Superior temporal gyrus (tissue), 1 donor: ENCODE measurements at regions not wholly inside any gene's neighbourhood (a gene's known extent, or its start where the extent isn't known, plus 50 kb on each side); places are given as distances from the start of the nearest gene placed in this dataset.

Experiments
- DNase-seq: peaks from one replicate; pipeline ENCODE4 v3.0.0-alpha.2; 2016; ENCODE audit errors: extremely low spot score

DNA sequence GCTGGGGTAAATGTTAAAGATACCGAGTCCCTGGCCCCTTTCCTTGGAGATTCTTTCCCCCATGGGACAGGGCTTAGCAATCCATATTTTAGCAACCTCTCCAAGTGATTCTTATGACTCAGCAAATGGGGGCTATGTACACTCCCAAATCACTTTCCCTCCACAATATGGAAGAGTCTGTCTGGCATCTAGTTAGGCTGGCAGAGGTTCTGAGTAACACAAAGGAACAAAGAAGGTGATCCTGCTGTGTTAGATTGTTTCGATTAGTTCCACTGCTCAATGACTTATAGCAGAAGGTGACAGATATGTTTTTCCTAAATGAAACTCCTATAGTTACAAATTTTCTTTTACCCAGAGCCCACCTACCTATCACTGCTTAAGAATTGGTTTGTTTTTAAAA lies 154.0 kb upstream of the SYT13 start:
- DNase-seq: no peak

DNA sequence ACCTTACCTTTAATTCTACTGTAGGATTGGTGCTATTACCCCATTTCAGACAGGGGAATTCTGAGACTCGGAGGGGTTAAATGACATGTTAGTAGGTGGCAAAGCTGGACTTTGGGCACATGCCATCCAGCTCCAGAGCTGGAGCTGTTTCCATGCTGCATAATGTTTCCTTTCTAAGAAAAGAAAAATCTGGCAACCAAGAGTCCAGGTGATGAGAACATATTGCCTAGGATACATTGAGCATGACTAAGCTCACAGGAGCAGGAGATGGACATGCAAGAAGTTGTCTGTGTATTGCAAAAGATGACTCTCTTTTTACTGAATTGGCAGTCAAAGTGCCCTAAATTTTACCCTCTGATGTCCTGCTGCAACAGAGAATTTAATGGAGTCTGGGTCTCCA lies 150.8 kb upstream of the SYT13 start:
- DNase-seq: no peak

DNA sequence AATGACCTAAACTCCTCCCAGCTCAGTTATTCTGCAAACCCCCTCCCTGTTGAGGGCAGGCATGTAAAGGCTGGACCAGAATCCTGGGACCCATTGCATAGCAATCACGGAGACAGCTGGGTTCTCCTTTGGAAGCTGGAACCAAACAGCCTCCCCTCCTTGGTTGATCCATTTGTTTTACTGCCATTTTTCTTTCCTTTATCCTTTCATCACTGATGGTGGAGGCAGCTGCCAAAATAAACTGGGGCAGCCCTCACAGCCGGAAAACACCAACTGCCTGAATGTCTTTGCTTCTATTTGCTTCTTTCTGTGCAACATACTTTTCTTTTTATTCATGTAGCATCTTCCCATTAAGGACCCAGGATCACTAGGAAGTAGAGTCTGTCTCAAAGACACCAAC lies 150.0 kb upstream of the SYT13 start:
- DNase-seq: peak; percentile 53

DNA sequence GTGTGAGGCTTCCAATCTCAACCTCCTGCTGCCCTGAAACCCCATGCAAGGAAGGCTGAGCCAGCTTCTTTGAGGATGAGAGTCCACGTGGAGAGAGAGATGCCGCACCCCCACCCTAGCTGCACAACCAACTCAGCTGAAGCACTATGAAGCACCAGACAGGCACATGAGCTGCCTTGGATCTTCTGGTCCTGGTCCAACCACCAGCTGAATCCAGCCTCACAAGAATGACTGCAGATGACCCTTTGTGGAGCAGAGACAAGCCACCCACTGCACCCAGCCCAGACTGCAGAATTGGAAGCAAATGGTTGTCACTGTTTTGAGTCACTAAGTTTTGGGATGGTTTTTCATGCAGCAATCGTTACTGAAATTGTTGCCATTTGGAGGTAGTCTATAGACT lies 149.6 kb upstream of the SYT13 start:
- no peak for DNase-seq

DNA sequence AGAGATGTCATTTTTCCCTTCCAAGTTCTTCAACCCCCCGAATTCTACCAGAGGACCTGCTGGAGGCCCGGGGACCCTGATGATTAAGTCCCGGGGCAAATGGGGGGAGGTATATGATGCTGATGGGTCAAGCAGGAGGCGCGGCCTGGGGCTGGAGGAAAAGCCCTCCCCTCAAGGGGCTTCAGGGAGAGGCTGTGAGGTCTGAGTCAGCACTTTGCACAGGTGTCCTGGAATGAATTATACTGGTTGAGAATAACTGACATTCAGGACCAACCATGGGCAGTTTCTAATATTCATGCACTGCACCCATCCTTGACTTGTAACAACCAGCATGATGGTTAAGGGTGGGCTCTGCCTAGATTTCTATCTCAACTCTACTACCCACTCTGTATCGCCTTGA lies 146.8 kb upstream of the SYT13 start:
- DNase-seq: no peak

DNA sequence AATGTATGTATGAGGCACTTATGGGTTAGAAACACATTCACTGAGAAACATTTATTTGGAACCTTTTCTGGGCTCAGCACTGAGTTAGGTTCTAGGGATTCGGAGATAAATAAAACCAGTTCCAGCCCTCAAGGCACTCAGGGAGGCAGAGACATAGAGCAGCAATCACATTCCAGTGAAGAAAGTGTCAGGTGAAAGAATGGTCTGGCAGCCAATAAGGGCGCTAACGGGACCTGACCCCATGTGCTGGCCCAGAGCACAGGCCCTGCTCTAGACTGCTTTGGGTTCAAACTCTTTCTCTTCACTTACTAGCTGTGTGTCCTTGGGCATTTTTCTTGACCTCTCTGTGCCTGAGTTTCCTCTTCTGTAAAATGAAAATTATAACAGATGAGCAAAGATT lies 146.0 kb upstream of the SYT13 start:
- DNase-seq: no peak

DNA sequence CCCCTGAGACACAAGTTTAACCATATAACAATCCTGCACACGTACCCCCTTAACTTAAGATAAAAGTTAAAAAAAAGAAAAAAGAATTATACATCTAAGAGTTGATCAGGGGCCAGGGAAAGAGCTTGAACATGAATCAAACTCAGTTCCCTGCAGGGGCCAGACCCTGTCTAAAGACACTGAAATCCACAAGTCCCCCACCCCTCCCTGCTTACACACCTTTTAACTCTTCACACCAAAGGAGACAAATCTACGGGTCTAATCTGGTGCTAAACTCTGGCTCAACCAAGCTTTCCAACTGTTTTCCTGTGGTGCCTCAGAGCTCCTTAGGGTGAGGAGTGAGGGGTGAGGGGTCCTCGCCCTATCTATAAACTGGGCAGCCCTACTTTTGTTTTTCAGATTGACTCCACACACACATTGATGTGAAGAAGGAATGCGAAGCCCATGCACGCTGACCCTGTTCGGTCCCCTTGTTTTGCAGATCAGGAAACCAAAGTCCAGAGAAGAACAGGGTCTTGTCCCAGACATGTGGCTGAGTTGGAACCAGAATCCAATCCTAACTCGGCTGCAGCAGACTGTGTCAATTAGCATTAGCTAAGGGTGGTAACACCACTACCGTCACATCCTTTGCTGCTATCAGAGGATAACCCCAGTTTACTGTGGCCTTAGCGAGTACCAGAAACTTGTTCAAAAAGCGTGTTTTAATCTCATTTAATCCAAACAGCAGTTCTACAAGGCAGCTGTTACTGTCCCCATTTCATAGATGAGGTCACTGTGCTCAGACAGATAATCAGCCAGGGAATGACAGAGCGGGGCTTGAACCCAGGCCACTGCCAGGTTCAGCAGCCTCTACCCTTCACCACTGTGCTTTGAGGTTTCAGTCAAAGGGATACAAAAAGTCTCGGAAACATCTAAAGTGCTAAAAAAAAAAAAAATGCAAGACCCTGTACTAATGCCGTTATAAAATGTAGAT lies 145.2 kb upstream of the SYT13 start:
- DNase-seq: no peak

DNA sequence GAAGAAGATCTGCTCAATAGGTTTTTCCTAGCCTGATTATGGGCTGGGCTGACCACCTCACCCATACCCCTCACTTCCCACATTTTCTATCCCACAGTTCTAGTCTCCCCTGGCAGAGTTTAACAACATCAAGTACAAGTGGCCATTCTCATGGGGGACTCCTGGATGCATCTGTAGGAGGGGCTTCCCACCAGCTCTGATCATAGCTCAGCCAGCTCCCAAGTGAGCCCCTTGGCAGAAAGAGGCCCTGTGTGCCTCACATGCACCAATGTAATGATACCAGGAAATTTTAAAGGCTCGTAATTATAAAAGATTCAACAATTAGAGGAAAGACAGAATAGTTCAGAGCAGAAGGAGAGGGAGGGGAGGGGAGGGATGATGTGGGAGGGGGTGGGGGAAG lies 144.2 kb upstream of the SYT13 start:
- DNase-seq: no peak

DNA sequence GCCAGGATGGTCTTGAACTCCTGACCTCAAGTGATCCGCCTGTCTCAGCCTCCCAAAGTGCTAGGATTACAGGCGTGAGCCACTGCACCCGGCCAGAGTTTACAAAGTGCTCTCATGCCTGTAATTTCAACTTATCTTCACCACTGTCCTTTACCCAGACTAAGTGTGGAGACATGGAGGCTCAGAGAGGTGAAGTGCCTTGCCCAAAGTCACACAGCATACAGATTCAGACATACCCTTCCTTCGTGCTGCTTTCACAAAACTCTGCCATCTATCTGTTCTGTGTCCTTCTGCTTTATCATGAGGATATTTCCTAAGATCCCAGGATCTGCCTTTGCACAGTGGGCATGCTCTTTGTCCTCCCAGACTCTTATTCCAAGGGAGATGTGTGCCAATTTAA lies 143.6 kb upstream of the SYT13 start:
- DNase-seq: no peak

DNA sequence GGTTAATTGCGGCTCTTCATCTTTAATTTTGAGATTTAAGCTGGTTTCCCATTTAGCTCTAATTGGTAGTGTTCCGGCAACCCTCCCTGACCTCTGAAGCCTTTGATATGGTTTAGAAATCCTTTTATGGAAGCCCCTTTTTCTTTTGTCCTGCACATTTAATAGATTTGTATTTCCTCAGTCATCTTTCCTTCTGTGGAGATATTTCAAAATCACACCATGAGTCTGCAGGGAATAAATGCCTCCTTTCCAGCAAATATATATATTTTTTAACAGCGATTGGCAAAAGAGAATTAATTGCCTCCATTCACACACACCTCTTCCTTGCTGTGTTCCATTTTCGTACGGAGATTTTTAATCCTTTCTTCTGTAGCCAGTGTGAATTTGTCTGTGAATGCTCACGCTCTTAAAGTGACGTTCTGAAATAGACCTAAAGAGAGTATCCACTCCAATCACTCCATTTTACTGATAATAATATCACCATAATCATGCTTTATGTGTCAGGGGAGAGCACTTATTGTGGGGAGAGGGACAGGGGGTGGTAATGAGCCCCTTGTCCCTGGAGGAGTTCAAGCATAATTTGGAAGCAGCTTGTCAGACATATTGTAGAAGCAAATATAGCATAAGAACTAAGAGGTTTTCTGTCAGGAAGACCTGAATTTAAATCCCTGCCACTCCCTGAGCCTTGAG lies 142.5 kb upstream of the SYT13 start:
- no peak for DNase-seq

DNA sequence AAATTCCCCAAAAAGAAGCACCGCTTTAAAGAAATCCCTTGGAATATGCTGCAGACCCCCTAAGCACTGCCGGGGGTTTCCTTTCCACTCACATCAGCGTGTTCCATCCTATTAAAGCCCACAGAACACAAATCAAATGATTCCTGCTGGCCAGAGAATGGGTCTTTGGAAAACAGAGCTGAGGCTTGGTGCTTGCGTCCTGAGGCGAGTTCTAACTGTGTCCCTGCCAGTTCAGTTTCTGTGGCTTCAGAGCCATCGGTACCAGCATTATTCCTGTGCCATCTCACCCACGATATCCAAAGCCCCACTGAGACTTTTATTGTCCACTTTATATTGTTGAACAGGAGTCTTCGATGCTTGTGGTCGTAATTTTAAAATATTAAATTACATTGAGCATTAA lies 142.0 kb upstream of the SYT13 start:
- no peak for DNase-seq

DNA sequence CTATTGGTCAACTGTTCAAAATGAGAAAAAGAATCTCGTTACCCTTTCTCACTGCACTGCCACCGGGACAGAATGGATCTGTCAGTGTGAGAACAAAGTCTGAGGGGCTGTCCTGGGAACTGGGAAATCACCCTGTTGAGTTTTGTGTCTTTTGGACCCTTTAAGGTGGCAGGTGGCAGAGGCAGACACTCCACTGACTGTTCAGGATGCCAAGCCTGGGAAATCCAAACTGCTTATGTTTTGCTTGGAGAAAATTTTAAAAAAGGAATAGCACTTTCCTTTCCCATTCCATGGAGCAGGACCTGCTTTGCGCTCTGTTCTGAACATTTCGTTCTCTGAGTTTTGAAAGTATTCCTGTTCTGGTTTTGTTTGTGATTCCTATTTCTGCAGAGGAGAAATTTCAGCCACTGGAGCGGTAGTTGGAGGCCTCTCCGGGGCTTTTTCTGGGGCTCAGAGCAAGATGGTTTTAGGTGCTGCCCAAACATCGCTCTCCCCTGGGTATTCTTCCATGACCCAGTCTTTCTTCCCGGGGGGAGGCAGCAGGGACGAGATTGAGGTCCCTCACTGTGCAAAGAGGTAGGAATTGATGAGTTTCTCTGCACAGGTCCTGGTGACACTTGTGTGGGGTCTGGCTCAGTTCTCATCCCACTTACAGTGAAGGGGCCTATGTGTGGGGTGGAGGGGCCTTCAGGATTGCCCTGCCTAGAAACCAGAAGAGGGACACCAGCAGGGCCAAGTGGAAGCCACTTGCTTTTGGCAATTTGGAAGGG lies 138.5 kb upstream of the SYT13 start:
- no peak for DNase-seq

DNA sequence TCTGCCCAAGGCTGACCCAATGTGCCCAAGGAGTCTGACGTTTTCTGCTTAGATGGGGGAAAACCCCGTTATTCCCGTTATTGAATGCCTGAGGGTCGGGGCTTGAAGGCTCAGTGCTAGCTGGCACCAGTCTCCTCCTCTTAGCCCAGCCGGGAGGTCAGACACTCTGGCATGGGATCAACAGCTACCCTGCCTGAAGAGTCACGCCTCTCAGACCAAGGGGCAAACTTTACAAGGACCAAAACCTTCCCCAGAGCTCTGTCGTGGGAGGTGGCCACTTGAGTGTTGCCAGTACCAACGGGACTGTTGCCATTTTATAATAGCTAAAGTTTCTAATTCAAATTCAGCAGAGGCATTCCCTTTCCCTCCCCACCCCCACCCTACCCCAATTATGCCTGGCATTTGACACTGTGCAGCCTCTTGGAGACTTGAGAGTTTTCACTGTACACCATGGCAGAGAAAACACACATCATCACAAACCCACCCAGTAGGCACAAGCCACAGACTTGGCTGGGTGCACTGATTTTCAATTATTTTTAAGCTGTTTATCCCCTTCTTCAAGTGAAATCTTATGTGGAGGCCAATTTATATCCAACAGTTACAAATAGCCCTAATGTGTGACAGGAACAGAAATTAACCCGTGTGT lies 137.5 kb upstream of the SYT13 start:
- no peak for DNase-seq

DNA sequence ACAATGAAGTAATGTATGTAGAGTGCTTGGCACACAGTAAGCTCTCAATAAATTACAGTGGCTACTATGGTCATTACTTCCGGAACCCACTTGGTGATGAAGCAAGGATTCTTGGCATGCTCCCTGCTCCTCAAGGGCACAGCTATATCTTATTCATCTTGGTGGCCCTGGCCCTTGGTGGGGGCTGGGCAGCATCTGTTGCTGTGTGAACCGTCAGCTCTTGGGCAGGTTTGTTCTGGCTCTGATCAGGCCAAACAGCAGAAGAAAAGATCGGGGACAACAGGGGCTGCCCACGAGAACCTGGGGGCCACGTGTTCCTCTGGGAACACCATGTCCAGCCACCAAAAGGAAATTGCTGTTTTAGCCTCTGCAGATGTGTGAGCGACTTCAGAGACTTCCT lies 136.9 kb upstream of the SYT13 start:
- no peak for DNase-seq

DNA sequence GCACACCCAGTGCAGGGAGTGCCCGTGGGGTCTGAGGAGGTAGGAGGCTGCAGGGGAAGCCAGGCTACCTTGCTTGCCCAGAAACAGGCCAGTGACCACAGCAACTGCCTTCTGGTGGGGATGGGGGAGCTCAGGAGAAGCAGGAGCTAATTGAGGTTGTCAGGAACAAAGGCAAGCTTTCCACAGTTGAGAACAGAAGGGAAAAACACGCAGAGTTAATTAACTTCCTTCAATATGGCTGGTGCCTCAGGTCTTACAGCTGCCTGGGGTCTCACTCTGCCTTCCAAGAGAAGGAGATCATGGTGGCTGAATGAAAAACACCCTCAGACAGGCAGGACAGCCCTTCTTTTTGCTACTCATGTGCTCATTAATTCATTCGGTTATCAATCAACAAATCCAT lies 127.9 kb upstream of the SYT13 start:
- DNase-seq: no peak

DNA sequence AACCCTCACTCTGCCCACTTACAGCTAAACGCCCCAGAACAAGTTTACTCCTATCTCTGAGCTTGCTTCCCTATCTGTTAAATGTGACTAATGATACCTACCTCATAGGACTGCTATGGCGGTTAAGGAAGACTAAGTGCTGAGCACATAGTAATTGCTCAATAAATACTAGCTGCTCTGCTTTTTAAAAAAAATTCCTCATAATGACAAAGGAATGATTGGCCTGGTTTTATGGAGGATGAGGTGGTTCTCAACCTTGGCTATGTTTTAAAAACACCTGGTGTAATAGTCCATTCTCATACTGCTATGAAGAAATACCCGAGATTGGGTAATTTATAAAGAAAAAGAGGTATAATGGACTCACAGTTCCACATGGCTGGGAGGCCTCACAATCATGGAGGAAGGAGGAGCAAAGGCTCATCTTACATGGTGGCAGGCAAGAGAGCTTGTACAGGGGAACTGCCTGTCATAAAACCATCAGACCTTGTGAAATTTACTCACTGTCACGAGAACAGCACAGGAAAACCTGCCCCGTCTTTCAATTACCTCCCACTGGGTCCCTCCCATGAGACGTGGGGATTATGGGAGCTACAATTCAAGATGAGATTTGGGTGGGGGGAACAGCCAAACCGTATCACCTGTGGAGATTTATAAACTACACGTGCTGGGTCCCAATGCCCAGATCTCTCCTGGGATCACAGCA lies 127.2 kb upstream of the SYT13 start:
- no peak for DNase-seq

DNA sequence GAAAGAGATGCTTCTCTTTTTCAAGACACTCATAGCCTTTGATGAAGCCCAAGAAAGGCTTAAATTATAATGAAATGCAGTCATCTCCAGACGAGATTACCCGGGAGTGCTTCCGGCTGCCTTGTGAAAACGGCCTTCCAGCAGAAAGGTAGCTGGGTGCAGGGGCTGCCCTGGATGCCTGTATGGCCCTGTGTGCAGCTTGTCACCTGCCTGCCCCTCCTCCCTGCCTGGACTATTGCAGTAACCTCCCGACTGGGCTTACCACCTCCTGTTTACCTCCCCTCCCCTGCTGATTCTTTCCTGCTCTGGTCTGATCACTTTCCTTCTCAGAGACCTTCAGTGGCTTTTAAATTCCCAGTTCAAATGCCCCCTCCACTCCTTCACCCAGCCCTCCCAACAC lies 126.4 kb upstream of the SYT13 start:
- no peak for DNase-seq

DNA sequence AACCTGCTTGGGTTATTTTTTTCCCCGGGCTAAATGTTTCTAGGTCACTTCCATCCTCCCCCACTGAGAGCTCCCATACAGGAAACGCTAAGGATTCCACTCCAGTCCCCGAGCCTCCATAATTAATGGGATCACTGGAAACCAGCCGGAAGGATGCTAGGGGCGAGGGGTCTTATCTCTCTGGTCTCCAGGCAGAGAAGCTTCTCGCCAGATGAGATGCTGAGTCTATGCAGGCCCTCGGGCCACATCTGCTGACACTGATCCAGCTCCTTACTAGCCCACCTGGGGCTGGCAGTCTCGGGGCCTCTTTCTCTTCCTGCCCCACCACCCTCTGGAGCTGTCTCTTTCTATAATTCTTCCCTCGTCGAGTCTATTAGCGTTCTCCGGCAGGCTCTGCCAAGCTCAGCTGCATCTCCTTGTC lies 125.9 kb upstream of the SYT13 start:
- DNase-seq: no peak

DNA sequence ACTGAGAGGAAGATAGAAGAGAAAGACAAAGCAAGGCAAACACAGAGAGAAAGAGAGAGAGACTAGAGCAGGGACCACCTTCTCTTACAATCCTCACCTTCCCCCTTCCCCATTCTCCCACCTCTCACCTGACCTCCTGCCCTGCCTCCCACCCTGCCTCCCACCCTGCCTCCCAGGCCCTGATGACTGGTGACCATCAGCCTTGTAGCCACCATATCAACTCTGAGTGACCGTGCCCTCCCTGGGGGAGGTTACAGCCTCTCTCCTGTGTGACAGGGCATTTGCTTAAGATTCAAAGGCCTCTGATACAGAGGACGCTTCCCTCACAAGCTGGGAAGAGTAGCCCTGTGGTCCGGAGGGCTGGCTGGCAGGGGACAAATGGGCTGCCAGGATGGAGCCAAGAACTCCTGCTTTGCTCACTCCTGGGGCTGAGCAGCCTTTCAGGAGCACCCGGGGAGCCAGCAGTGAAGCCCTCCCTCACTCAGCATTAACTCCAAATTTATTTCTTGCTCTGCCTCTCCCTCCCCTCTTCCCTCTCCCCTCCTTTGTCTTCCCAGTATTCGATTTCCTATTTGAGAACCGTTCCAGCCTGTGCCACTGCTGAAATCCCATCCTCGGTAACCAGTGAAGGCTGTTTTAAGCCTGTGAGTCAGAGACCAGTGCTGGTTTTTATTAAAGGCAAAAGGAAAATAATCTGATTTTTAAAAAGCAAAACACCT lies 125.2 kb upstream of the SYT13 start:
- peak; percentile 49 for DNase-seq

DNA sequence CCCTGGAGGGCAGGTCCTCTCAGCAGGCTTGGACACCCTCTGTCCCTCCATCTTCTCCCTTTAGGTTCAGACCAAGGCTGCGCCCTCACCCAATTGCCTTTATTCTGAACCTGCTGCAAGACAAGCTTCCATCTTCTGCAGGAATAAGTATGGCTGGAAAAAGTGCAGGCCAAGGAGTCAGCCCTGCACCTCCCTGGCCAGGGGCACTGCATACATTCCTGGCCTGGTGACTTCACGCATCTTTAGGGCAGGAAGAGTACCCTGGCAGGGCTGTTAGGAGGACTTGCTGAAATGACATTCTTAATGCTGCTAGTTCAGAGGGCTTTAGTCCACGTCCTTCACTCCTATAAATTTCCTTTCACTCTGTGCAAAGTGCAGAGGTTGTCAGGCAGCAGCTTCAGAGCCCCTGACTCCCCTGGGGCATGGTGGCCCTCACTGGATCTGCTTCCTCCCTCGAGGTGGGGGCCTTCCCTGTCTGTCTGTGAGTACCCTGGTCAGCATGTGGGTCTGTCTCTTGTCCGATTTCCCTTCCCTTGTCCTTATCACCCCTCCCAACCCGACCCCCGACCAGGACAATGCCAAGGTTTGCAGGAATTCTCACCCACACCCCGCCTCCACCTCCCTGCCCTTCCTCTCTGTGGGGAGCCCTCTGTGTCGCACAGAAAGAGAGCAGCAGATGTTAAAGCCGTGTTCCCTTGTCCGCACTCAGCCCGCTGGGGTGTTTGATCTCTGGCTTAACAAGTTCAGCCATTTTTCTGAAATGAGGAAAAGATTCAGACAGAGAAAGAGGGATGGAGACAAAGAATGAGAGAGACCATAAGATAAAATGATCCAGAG lies 124.5 kb upstream of the SYT13 start:
- no peak for DNase-seq
